ENCODE measurements at regions not wholly inside any gene's neighbourhood (a gene's known extent, or its start where the extent isn't known, plus 50 kb on each side); places are given as distances from the start of the nearest gene placed in this dataset.

GRCh38 chr13:86006317-86006716 lies 207.1 kb upstream of the SLITRK6 start:
- no peak for TF ChIP-seq SIN3A (IDR thresholded peaks at IDR 0.05; ENCODE audit: borderline replicate concordance, insufficient read depth, low read depth, low read length)
- no peak for TF ChIP-seq CTCF (IDR thresholded peaks at IDR 0.05)
- TF ChIP-seq POLR2AphosphoS5 (IDR thresholded peaks at IDR 0.05; ENCODE audit: low read depth, low read length), result no peak
